GOT3 (cell line): ENCODE measurements at regions not wholly inside any gene's neighbourhood (a gene's known extent, or its start where the extent isn't known, plus 50 kb on each side); places are given as distances from the start of the nearest gene placed in this dataset.
"Not testable (repeated sequence)": the region's sequence is repeated elsewhere in the genome, so short reads cannot be mapped to it uniquely, and the experiment has no call there.

Experiments used
- DNase-seq: peaks from one replicate; lab custom pipeline; 2025; ENCODE audit warnings: mixed read lengths; lab: John Stamatoyannopoulos, UW

DNA sequence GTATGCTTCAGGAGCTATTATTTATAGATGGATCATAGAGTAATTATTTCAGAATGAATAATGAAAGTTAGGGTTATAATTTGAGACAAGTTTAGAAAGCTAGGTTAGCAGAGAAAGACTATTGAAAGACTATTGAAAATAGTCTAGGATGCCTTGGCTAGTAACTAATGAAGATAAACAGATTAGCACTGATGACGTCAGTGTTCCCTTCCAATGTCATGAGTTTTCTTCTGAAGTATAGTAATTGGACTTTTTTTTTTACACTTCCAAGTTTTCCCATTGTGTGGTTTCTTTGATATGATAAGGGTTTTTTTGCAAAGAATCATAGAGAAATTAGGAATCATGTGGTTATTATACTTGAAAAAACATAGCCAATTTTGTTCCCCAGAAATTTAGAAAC is 1041.5 kb upstream of the CRIM1 start:
- no peak for DNase-seq

DNA sequence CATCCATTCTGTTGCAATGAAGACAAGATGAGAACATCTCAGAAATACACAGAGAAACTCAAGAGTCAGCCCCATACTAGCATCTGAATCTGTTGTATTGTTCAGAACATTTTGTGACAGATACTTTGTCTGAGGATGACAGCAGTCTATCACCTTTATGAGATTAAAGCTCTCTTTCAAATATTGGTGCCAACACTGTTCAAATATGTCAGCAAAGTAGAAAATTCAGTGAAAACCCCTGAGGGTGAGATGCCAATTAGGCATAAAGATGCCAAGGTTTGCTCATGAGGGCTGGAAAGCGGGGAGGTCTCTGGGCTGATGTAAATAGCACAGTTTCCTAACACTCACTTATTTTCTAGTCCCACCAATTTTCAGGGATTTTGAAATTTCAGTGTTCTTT is 1054.2 kb upstream of the CRIM1 start:
- no peak for DNase-seq

DNA sequence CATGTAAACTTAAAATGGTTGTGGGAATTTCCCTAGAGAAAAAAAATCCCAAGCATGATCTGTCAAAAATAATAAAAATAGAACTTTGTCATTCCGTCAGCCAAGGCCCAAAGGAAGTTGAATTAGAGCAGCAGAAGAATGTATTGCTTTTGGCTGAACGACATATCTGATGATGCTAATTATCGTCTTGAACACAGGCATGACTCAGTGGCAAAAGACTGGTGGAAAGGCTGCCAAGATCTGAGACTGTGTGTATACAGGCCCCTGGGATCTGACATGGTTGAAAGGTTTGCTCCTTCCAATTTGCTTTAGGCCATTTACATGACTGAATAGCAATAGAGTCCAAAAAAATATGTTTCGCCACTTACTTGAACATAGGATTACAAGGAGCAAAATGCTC is 1057.1 kb upstream of the CRIM1 start:
- no peak for DNase-seq

DNA sequence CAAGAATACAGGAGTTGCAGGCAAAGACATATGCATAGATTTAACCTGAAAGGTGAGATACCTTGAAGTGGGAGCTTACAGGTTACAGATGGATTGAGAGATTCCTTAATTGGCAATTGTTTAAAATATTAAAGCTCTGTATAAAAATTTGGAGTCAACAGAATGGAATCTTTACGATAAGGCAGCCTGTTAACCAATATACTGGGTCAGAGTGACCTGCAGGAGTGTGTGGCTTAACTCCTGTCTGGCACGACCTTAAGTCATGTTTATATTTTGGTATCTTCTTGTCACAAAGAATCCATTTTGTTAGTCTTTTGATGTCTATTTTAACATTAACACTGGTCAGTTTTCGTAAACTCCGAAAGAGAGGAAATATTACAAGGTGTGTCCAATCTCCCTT is 1058.2 kb upstream of the CRIM1 start:
- no peak for DNase-seq

DNA sequence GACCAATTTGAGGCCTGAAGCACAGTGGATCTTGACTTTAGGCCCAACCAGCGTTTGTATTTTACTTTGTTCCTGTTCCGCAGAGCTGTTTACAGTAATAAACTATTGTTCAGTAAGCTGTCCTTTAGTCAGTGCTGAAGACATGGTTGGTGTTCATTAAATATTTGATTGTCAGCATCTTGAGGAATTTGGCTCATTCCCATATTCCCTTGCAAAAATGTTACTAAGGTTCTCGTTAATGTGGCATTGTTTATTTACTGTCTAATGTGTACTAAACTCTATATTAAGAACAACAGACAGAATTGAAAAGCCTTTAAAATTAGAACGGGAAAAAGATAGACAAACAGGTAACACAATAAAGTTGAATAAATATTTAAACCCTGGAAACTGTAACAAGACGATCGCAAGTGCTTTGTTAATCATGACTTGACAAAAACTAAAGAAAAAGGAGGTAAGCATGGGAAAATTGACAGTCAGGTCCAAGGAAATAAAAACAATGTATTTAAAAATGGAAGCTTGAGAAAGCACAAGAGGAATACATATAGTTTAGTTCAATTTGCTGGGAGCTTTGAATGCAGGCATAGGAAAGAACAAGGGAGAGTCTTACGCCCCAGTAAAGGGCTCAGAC is 1060.8 kb upstream of the CRIM1 start:
- no peak for DNase-seq

DNA sequence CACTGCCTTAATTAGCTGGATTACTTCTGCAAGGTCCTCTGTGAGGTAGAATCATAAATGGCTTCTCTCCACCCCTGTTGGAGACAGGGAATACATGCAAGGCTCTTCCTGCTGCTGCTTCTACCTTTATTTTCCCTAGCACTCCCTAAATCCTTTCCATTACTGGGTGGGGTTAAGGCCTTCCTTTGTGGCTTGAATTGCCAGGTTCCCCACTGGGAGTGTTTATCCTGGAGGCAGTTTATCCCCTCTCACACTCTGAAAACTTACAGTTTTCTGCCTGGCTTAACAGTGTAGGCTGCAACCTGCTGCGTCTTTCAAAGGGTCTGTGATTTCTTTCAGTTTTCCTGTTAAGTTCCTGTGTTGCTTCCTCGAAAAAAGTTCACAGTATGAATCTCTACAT is 1062.3 kb upstream of the CRIM1 start:
- no peak for DNase-seq

DNA sequence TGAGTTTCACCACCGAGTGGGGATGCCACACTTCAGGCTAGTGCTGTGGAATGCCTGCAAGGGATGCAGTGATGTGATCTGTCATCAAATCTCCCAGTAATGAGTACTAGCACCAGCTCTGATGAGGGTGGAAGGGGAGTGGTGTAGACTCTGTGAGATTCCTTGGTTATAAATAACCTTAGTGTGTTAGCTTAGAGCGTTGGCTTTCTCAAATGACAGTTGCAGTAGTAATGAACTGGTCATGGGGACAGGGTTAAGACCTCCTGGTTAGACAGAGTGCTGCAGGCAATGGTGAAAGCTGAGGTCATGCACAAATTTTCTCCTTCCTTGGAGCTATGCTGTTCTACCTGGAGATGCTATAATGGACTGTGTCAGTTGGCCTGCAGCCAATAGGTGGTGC is 1063.4 kb upstream of the CRIM1 start:
- no peak for DNase-seq

DNA sequence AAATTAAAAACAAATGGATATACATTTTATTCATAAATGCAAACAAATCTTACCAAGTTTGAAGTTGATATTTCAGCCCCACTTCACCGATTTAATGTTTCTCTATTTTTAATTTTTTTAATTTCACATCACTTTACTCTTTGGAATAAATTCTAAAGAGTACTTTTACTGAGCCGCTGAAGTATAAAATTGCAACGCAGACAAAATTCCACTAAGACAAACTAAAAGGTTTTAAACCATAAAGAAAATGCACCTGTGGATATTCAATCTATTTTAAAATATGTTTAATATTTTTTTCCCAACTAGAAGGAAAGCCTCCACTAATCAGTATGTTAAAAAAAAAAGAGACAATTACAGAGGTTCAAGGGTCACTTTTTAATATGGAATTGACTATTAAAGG is 1073.9 kb upstream of the CRIM1 start:
- DNase-seq = no peak

DNA sequence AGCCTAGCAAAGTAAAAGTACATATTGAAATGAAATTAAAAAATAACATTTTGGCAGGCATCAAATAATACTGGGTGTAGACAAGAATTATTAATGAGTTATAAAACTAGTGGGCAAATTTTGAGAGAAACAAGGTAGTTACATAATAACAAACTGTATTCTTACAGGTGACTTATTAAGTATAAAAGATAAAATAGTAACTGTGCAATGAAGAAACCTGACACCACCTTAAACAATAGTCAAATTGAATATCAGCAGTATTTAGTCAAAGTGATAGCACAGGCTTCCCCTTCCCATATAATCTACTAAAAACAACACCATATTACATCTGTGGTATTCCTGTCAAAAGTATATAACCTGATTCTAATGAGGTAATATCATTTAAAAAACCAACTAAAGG is 1099.8 kb upstream of the CRIM1 start:
- DNase-seq = no peak

DNA sequence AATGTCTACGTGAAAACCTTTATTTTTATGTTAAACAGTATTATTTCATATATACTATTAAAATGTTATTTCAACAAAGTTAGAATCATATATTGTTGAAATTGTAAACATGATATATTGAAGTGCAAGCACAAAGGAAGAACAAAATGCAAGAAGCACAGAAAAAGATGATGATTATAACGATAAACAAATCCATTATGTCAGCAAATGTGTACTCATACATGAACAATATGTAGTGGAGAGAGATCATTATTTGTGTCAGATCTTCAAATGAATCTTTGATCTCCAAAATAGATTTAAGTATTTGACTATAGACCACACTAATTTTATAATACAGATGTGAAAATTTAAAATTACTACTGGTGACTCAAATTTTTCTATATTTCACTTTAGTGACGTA is 1104.4 kb upstream of the CRIM1 start:
- no peak for DNase-seq

DNA sequence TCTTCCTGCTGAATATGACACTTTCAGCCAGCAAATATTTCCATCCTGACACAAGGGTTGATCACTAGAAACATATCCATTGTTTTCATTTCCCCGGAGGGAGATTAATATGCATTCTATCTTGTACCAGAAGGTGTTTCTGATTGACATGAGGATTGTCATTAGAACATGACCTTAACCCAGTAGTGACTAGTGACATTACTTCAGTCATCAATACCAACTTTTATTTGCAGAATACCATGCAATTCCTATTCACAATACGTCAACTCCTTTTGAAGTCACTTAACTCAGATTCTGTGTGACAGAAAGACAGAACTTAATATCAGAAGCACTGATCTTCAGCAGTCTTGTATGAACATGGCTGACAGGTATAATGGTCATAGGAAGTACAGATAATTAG is 1108.9 kb upstream of the CRIM1 start:
- DNase-seq = no peak

DNA sequence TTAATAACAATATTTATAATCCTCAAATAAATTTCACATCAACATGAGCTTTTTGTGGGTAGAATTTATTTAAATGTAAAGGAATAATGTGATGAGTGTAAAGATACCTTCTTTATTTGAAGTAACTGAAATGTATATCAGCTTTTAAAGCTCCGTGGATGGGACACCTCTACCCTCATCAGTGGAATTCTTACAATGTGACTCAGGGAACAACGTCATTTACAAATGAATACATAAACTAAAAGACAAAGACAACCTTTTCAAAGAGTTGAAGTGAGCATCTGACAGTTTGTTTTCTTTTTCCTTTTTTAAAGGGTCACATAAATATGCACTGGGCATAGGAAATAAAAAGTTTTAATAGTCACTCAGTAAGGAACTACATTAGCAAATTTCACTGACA is 1127.0 kb upstream of the CRIM1 start:
- DNase-seq = no peak

DNA sequence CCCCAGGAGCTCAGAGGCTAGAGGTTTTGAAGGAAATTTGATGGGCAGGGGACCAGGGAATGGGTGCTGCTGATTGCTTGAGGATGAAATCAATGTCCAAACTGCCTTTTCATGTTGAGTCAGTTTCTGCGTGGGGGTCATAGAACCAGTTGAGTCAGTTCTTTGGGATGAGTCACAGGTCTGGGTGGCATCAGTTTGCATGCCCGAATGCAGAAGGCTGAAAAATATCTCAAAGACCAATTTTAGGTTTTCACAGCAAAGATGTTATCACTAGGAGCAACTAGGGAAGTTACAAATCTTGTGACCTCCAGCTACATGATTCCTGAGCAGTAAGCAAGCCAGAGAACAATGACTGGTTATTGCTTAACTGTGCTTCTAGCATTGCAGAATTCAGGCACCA is 1135.1 kb upstream of the CRIM1 start:
- DNase-seq = no peak

DNA sequence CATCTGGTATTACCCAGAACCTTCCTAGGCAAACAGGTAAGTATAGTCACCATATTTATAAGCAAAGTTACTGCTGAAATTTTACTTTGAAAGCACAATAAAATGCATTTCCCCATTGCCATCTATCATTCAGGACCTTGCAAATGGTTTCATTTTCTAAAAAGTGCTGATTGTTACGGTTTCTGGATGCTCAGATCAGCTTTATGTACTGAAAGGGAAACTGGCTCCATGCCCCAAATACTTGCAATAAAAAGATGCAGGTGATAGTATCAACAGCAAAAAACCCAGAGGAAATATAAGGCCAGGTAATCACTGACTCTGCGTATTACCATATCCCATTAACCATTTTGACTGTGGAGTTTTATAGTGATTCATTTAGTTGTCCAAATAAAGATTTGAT is 1150.7 kb upstream of the CRIM1 start:
- DNase-seq = no peak

DNA sequence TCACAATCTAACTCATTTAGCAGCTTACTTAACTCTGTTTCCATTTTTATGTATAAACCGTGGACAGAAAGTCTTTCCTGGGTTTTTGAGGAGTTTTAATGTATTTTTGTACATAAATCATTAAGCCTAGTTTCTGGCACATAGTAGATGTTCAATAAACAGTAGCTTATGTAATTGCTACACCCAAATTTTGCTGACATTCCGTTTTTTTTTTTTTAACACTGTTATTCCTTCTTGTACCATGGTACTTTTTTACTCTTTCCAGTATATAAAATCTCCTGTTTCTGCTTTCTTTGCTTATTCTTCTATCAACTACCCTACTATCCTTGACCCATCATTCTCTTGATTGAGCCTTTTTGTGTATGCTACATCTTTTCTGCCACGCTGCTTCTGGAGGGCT is 1151.3 kb upstream of the CRIM1 start:
- no peak for DNase-seq

DNA sequence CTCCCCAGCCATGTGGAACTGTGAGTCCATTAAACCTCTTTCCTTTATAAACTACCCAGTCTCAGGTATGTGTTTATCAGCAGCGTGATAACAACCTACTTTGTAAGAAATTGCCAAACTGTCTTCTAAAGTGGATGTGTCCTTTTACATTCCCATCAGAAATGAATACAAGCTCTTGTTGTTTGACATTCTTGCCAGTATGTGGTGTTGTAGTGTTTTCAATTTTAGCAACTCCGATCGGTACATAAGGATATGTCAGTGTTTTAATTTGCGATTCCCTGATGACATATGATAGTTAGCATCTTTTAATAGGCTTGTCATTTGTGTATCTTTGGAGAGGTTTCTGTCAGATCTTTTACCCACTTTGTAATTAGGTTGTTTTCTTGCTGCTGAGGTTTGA is 1156.3 kb upstream of the CRIM1 start:
- DNase-seq = no peak

DNA sequence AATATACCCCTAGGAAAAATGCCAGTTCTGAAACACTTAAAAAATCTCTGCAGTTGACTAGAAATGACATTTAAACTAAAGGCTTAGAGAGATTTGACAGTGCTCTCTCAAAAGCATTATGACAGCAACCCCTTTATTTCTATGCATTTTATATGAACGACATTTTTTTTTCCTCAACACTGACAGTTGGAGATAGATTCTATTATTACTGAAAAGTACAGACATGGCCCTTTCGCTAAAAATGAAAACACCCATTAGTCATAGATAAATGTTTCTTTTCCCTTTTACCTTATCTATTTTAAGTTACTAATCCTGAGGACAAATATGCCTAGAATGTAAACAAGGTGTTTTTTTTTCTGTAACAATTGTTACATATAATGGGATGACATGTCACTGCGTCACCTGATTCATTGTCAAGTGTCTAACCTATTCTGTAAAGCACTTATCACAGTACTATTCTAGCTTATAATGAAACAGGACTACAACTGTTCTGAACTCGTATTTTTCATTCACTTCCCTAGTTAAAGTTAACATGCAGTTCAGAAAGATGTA is 1169.6 kb upstream of the CRIM1 start:
- DNase-seq = no peak

DNA sequence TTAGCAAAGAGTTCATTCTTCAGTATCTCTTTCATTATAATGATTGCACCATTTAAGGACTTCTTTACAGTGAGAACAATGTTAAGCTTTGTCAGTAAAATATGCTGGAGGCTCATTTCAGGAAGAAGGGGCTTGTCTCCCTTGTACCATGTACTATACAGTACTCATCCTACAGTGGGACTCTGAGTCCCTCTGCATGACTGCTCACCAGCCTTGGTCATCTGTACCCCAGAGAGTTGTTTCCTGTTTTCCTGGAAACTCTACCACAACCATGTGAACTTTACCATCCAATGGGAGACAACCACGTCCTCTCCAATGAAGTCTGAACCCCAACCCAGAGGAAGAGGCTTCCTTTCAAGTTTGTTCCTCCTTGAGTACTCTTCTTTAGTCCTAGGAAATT is 1171.1 kb upstream of the CRIM1 start:
- DNase-seq = no peak

DNA sequence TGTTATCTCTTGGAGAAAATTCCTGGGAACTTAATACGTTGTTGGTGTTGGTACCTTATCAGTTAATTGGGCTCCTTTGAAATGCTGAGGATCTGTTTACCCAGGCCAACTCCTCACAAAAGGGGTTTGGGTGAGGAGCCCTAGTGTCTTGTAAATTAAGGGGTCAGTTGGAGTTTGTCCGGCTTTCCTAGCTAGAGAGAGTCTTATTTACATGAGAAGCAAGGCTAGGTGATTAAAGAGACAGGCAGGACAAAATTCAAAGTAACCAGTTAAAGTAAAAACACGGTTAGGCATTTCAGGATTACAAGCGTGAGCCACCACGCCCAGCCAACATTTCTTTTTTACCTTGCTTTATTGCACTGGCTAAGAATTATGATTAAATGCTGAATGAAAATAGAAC is 1178.9 kb upstream of the CRIM1 start:
- not testable (repeated sequence) for DNase-seq

DNA sequence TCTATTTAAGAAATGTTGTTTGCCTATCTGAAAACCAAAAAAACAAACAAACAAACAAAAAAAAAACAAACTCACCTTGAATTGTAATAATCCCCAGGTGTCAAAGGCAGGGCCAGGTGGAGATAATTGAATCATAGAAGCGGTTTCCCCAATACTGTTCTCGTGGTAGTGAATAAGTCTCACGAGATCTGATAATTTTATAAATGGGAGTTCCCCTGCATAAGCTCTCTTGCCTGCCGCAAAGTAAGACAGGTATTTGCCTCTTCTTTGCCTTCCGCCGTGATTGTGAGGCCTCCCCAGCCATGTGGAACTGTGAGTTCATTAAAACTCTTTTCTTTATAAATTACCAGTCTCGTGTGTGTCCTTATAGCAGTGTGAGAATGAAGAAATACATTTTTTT is 1180.7 kb upstream of the CRIM1 start:
- DNase-seq = no peak

DNA sequence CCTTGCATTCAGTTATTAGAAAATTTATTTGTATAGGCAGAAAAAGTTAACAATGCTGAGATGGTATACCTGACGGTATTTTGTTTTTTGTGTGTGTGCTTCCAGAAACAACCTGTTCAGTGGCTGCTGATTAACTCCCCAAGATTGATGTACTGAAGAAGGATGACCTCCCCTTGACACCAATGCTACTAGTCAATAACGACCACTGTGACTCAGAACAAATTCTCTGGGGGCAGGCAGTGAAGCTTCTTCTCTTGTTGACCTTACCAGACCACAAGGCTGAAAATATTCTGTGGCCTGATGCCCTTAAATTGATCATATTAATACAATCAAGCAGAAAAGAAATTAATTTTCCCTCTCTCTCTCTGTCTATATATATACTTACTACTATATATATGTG is 1182.9 kb upstream of the CRIM1 start:
- DNase-seq = no peak

DNA sequence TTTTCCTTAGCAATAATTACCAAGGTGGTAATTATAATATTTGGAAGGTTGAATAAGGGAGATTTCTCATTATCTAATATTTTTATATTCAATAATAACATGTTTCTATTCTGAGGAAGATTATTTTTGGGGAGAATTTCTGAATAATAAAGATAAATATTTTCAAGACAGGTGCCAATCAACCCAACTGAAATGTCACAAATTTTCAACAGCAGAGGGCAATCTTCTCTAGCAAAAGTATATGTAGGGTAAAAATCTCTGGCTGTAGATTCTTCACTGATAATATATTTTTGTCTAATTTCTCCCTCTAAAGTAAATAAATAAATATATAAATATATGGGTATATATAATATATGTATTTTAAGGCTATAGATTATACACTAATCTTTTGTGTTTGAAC is 1187.2 kb upstream of the CRIM1 start:
- DNase-seq = no peak

DNA sequence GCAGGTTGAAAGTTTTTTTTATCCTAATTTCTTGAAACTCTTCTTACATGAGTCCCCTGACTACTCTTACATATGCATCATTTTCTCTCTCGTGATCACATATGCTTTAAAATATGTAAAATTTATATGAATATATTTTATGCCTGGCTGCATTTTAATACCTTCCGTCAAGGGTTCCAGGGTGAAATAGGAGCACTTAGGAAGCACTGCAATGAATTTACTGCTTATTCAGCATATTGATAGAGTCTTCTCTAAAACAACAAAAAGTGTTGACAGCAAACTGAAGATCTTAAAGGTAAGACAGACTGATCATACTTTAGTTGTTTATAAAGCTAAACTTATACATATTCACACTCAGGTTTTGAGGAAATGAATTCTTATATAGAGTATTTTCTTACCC is 1191.6 kb upstream of the CRIM1 start:
- no peak for DNase-seq

DNA sequence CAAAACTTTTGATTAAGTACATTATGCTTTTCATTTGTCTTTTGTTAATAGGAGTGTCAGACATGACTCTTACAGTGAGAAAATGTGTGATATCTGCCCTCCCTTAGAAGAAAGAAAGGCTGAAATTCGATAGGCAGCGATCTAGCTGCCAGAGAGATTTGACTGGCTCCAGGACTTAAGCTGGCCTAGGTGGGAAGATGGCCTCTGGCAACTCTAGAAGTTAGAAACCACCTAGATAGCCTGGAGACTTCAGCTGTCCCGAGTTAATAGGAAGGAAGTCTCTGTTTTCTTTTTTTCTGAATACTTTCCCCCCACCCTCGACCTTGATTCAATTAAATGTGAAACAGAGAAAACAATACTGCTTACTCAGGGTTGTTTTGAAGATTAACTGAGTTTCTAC is 1194.7 kb upstream of the CRIM1 start:
- DNase-seq = no peak

DNA sequence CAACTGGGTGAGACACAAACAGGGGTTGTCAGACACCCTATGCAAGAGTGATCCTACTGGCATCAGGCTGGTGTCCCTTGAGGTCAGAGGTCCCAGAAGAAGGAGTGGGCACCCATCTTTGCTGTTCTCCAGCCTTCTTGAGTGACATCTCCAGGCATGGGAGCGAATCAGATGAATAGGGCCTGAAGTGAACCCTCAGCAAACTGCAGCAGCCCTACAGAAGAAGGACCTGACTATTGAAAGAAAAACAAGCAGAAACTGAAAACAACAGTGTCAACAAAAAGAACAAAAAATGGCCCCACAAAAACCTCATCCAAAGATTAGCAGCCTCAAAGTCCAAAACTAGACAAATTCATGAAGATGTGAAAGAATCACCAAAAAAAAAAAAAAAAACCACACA is 1229.7 kb upstream of the CRIM1 start:
- DNase-seq = no peak
